ENCODE measurements at regions not wholly inside any gene's neighbourhood (a gene's known extent, or its start where the extent isn't known, plus 50 kb on each side); places are given as distances from the start of the nearest gene placed in this dataset.

GRCh38 chr7:121795736-121796135 is 77.2 kb upstream of the PTPRZ1 start:
- no peaks in the 10 kb centered on the region for H4K20me1 ChIP-seq
- no peaks in the 10 kb centered on the region for H3K4me1 ChIP-seq
- H3K4me2 ChIP-seq = no peak overlapping the region
- no peaks in the 10 kb centered on the region for H3K36me3 ChIP-seq
- no peaks in the 10 kb centered on the region for H3K27me3 ChIP-seq
- H3K9ac ChIP-seq = no peak overlapping the region
- no peak overlapping the region for H3K27ac ChIP-seq
- H3K4me3 ChIP-seq = no peak overlapping the region
- no peaks in the 10 kb centered on the region for H3K9me3 ChIP-seq (replicated peaks in 1 of 11)
- TF ChIP-seq Cebpa-rat (IDR thresholded peaks at IDR 0.05) = no peak

- Histone ChIP-seq H3K4me3 (no peak overlapping the region), H3K9me3 (replicated peaks in 1 of 11) (no peaks in the 10 kb centered on the region), H3K27ac (no peak overlapping the region), H3K4me1 (no peaks in the 10 kb centered on the region), H3K36me3 (no peaks in the 10 kb centered on the region), H3K9ac (no peak overlapping the region), H3K27me3 (no peaks in the 10 kb centered on the region), H4K20me1 (no peaks in the 10 kb centered on the region), H3K4me2 (no peak overlapping the region)
- no peak for TF ChIP-seq Cebpa-rat (IDR thresholded peaks at IDR 0.05)
Observed at GRCh38 chr7:121793716-121794115, 79.2 kb upstream of the PTPRZ1 start.

DNA sequence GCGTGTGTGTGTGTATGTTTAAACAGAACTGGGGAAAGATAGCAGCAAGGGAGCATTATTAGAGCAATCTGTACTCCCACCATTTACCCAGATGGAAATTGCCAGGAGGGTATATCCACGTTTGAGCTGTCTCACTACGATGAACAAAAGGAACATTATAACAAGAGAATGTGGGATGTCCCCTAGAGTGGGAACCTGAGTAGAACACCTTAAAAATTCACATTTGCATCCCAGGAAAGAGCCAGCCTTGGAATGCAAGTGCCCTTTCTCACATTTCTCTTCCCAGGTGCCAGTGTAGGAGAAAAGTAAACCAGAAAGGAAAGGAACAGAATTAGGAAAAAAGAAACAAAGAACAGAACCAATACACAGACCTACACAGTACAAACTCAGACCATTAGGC is 95.3 kb upstream of the PTPRZ1 start:
- Histone ChIP-seq H3K27me3 (no peaks in the 10 kb centered on the region), H3K9me3 (replicated peaks in 1 of 11) (no peaks in the 10 kb centered on the region), H3K27ac (no peak overlapping the region), H3K4me1 (no peaks in the 10 kb centered on the region), H3K9ac (no peak overlapping the region), H4K20me1 (no peaks in the 10 kb centered on the region), H3K36me3 (no peaks in the 10 kb centered on the region), H3K4me3 (no peak overlapping the region), H3K4me2 (no peak overlapping the region)
- TF ChIP-seq Cebpa-rat (IDR thresholded peaks at IDR 0.05) = no peak

GRCh38 chr7:121774563-121774962 is 98.4 kb upstream of the PTPRZ1 start:
- Histone ChIP-seq H4K20me1 (no peaks in the 10 kb centered on the region), H3K36me3 (no peaks in the 10 kb centered on the region), H3K4me1 (no peaks in the 10 kb centered on the region), H3K4me2 (no peak overlapping the region), H3K9me3 (replicated peaks in 1 of 11) (no peaks in the 10 kb centered on the region), H3K27me3 (no peaks in the 10 kb centered on the region), H3K4me3 (no peak overlapping the region), H3K9ac (no peak overlapping the region), H3K27ac (no peak overlapping the region)
- no peak for TF ChIP-seq Cebpa-rat (IDR thresholded peaks at IDR 0.05)

DNA sequence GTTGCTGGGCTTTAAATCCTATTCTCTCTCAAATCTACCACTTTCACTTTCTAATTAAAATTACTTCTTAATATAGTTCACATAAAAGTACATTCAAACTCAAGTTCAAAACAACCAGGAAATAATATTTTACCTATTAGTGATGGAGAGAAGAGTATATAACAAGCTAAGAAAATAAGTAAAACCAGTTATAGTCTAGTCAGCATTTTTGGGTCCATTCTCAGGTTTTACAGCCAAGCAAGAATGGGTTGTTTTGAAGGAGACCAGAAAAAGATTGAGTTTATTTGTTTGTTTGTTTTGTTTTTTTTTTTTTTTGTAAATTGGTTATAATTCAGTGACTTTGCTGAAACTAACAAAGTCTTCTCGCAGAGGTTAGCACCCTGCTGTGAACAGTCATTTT is 106.3 kb upstream of the PTPRZ1 start:
- Histone ChIP-seq H3K9ac (no peak overlapping the region), H3K27me3 (no peaks in the 10 kb centered on the region), H3K36me3 (no peaks in the 10 kb centered on the region), H3K4me2 (no peak overlapping the region), H3K27ac (no peak overlapping the region), H3K4me1 (no peaks in the 10 kb centered on the region), H3K4me3 (no peak overlapping the region), H4K20me1 (no peaks in the 10 kb centered on the region), H3K9me3 (replicated peaks in 1 of 11) (0 out of 22 replicates have a peak, but pooled peaks cover 0 to 3% (median 0%) of the 10 kb centered on the region in 11 experiments)
- TF ChIP-seq Cebpa-rat (IDR thresholded peaks at IDR 0.05) = no peak

DNA sequence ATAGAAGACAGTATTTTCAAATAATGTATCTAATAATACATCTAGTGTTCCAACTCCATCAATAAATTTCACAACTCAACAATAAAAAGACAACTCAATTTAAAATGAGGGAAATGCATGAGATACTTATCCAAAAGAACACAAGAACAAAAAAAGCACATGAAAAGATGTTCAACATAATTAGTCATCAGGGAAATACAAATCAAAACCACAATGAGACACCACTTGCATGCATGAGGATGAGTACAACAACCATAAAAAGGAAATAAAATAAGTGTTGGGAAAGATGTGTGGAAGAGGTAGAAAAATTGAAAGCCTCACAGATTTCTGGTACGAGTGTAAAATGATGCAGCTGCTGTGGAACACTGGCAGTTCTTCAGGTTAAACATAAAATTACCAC is 111.6 kb upstream of the PTPRZ1 start:
- Histone ChIP-seq H3K36me3 (no peaks in the 10 kb centered on the region), H3K27ac (no peak overlapping the region), H4K20me1 (no peaks in the 10 kb centered on the region), H3K4me2 (no peak overlapping the region), H3K27me3 (no peaks in the 10 kb centered on the region), H3K4me1 (no peaks in the 10 kb centered on the region), H3K9ac (no peak overlapping the region), H3K4me3 (no peak overlapping the region), H3K9me3 (replicated peaks in 1 of 11) (0 out of 22 replicates have a peak, but pooled peaks cover 0 to 3% (median 0%) of the 10 kb centered on the region in 11 experiments)
- no peak for TF ChIP-seq Cebpa-rat (IDR thresholded peaks at IDR 0.05)

DNA sequence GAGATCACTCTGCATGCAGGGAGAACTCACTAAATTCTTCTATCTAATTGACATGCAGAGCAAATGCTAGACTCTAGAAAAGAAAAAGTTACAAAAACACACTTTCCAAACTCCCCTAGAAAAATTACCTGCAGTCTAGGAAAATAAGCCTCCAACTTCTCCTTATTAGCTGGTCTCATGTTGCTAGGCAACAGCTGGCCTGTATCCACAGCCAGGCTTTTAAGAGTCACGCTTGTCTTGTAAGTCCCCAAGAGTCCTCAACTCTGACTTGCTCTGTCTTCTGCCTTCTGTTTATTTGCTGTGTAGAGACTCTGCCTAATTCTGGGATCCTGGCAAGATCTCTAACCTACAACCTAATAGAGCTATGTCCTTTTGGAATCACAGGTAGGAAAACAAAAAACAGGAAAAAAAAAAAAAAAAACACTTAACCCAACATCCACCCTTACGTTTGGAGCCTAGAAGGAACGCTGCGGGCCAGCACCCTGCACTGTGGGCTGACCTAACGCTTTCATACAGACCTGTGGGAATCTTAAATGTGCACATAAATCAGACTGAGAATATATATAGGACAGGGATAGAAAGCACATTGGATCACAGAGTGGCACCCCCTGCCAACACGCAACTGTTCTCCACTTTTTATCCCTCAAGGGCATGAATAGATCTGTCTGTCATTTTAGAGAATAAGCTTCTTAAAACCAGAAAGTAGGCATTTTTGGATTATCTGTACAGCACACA is 117.0 kb upstream of the PTPRZ1 start:
- no peaks in the 10 kb centered on the region for H4K20me1 ChIP-seq
- H3K27ac ChIP-seq = no peak overlapping the region
- H3K4me3 ChIP-seq = no peak overlapping the region
- H3K4me1 ChIP-seq = no peaks in the 10 kb centered on the region
- no peak for TF ChIP-seq Cebpa-rat (IDR thresholded peaks at IDR 0.05)
- no peaks in the 10 kb centered on the region for H3K27me3 ChIP-seq
- no peaks in the 10 kb centered on the region for H3K9me3 ChIP-seq (replicated peaks in 1 of 11)
- H3K36me3 ChIP-seq = no peaks in the 10 kb centered on the region
- no peak overlapping the region for H3K9ac ChIP-seq
- H3K4me2 ChIP-seq = no peak overlapping the region

DNA sequence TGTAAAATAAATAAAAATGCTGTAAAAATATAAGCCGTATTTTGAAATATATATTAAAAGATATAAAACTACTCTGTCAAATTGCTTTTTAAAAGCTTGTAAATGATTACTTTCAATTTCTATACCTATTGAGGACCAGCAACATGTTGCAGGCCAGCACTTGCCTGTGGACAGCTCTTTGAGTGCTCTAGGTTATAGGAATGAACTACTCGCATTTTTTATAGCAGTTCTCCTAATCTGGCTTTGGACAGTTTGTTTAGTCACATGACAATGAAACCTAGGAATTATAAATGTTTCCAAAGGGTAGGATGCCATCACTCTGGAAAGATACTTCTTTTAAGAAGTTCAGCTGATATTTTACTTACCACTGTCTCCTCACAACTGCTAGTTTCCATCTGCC is 117.7 kb upstream of the PTPRZ1 start:
- Histone ChIP-seq H3K4me3 (no peak overlapping the region), H3K4me1 (no peaks in the 10 kb centered on the region), H3K9me3 (replicated peaks in 1 of 11) (no peaks in the 10 kb centered on the region), H3K27ac (no peak overlapping the region), H3K4me2 (no peak overlapping the region), H4K20me1 (no peaks in the 10 kb centered on the region), H3K27me3 (no peaks in the 10 kb centered on the region), H3K9ac (no peak overlapping the region), H3K36me3 (no peaks in the 10 kb centered on the region)
- no peak for TF ChIP-seq Cebpa-rat (IDR thresholded peaks at IDR 0.05)

- H4K20me1 ChIP-seq = no peaks in the 10 kb centered on the region
- no peak overlapping the region for H3K4me3 ChIP-seq
- H3K4me2 ChIP-seq = no peak overlapping the region
- H3K27ac ChIP-seq = no peak overlapping the region
- H3K36me3 ChIP-seq = no peaks in the 10 kb centered on the region
- no peaks in the 10 kb centered on the region for H3K4me1 ChIP-seq
- no peaks in the 10 kb centered on the region for H3K27me3 ChIP-seq
- H3K9ac ChIP-seq = no peak overlapping the region
- TF ChIP-seq Cebpa-rat (IDR thresholded peaks at IDR 0.05) = no peak
- no peaks in the 10 kb centered on the region for H3K9me3 ChIP-seq (replicated peaks in 1 of 11)
Observed at GRCh38 chr7:121753944-121754343, 119.0 kb upstream of the PTPRZ1 start.

GRCh38 chr7:121752706-121753105 is 120.3 kb upstream of the PTPRZ1 start:
- H3K4me2 ChIP-seq = no peak overlapping the region
- no peak overlapping the region for H3K9ac ChIP-seq
- H4K20me1 ChIP-seq = no peaks in the 10 kb centered on the region
- H3K4me1 ChIP-seq = no peaks in the 10 kb centered on the region
- no peaks in the 10 kb centered on the region for H3K27me3 ChIP-seq
- no peak overlapping the region for H3K27ac ChIP-seq
- H3K9me3 ChIP-seq (replicated peaks in 1 of 11) = no peaks in the 10 kb centered on the region
- no peak overlapping the region for H3K4me3 ChIP-seq
- TF ChIP-seq Cebpa-rat (IDR thresholded peaks at IDR 0.05) = no peak
- H3K36me3 ChIP-seq = no peaks in the 10 kb centered on the region
